ENCODE measurements at regions not wholly inside any gene's neighbourhood (a gene's known extent, or its start where the extent isn't known, plus 50 kb on each side); places are given as distances from the start of the nearest gene placed in this dataset.

GRCh38 chr15:89391685-89392257 lies 57.1 kb upstream of the POLG start:
- no peak for DNase-seq
- H3K4me3 ChIP-seq (ENCODE audit: low read depth, low read length): no peak overlapping the region
- H3K27me3 ChIP-seq: no peaks in the 10 kb centered on the region
- TF ChIP-seq CTCF (IDR thresholded peaks at IDR 0.05; ENCODE audit: low read depth, low read length): no peak
- no peaks in the 10 kb centered on the region for H3K9me3 ChIP-seq
- H3K4me1 ChIP-seq: peaks cover 20% of the 10 kb centered on the region
- H3K36me3 ChIP-seq: peaks cover 57% of the 10 kb centered on the region

DNA sequence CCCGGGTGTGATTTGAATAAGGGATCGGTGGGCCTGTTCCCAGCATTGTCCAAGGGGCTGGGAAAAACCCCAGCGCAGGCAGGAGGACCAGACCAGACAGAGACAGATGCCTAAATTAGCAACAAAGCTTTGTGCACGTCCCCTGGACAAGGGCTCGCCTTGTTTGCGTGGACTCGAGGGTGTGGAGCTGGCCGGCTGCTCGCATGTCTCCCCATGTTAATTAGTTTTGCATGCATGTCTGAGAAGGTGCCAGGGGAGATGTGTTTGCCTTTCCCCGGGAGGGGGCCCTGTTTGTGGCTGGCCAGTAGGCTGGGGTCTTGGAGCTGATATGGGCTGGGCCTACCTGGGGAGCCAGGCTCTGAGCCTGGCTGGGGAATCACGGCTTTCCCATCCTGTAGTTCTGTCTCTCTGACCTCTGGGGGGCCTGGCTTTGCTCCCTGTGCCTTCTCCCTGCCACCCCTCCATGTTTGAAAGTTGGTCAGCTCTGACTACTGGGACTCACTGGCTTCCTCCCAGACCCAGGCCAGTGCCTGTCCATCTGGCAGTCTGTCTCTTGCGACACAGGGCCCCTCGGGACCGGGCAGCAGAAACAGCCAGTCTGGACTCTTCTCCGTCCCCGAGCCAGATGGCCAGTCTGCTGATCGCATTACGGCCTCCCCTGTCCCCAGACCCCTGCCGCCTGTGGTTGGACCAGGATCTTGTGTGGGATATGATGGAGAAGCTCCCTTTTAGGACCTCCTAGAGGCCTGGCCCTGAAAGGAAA lies 55.4 kb upstream of the POLG start:
- no peak overlapping the region for H3K4me3 ChIP-seq (ENCODE audit: low read depth, low read length)
- H3K9me3 ChIP-seq: no peaks in the 10 kb centered on the region
- peak; percentile 75 for DNase-seq
- H3K36me3 ChIP-seq: peaks cover 58% of the 10 kb centered on the region
- no peaks in the 10 kb centered on the region for H3K27me3 ChIP-seq
- TF ChIP-seq CTCF (IDR thresholded peaks at IDR 0.05; ENCODE audit: low read depth, low read length): no peak
- peaks cover 20% of the 10 kb centered on the region for H3K4me1 ChIP-seq

DNA sequence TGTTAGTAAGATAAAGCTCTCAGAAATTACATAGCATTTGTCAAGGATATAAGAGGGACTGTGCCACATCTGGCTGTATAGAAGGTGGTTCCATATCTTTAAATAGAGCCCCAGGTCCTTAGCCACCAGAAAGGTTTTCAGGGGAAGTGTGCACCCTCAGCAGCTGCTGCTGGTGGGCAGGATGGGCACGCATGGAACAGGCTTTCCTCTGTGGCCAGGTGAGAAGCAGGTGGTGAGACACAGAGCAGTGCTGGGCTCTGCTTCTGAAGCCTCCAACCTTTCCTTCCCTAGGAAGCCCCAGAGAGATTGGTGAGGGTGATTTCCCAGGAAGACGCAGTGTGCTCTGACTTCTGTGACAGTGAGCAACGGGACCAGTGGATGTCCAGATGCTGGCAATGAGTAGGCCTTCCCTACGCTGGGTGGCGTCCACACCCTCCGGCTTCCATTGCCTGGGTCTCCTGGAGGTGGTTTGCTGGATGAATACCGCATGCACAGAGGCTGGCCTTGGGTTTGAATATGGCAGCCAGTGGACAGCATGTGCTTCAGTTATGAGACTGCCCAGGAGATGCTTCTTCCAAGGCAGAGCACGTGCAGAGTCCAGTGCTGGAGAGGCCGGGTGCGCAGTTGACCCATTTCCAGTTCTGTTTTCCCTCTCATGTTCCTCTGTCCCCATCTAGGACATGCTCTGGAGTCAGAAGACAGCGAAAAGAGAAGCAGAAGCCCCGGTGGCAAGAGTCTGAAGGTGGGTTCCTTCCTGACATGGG lies 52.7 kb upstream of the POLG start:
- DNase-seq: no peak
- Histone ChIP-seq H3K27me3 (no peaks in the 10 kb centered on the region), H3K36me3 (peaks cover 68% of the 10 kb centered on the region), H3K4me3 (ENCODE audit: low read depth, low read length) (no peak overlapping the region), H3K9me3 (no peaks in the 10 kb centered on the region), H3K4me1 (peaks cover 45% of the 10 kb centered on the region)
- no peak for TF ChIP-seq CTCF (IDR thresholded peaks at IDR 0.05; ENCODE audit: low read depth, low read length)

- TF ChIP-seq CTCF (IDR thresholded peaks at IDR 0.05; ENCODE audit: low read depth, low read length): no peak
- peaks cover 72% of the 10 kb centered on the region for H3K36me3 ChIP-seq
Measured at GRCh38 chr15:89385596-89386331, 51.1 kb upstream of the POLG start.

More at GRCh38 chr15:89385596-89386331, 51.1 kb upstream of the POLG start:
- no peaks in the 10 kb centered on the region for H3K27me3 ChIP-seq
- peaks cover 61% of the 10 kb centered on the region for H3K4me1 ChIP-seq
- no peaks in the 10 kb centered on the region for H3K9me3 ChIP-seq
- no peak overlapping the region for H3K4me3 ChIP-seq (ENCODE audit: low read depth, low read length)
- DNase-seq: no peak
